HFF-Myc (cell line): ENCODE measurements at regions not wholly inside any gene's neighbourhood (a gene's known extent, or its start where the extent isn't known, plus 50 kb on each side); places are given as distances from the start of the nearest gene placed in this dataset.

Source experiments
- DNase-seq: peaks from one replicate; pipeline ENCODE4 v3.0.0-alpha.2; 2011; ENCODE audit warnings: low read depth; ENCODE audit errors: extremely low read depth
- H3K4me3 ChIP-seq: replicated peaks from 2 replicates; pipeline ENCODE4 v1.5.1; 2011; ENCODE audit warnings: low read depth, mild to moderate bottlenecking, control low read depth, low read length
- CTCF ChIP-seq: IDR thresholded peaks from 2 replicates; pipeline ENCODE4 v1.5.1; 2012; ENCODE audit warnings: mild to moderate bottlenecking, low read depth, low read length, control low read depth; ENCODE audit errors: missing control alignments

GRCh38 chr1:4877426-4877825 is 223.0 kb downstream of the AJAP1 start:
- H3K4me3 ChIP-seq, result no peak overlapping the region
- TF ChIP-seq CTCF, result no peak
- no peak for DNase-seq

- no peak for DNase-seq
- H3K4me3 ChIP-seq, result no peak overlapping the region
- TF ChIP-seq CTCF, result no peak
Observed at GRCh38 chr1:4871373-4871772, 217.0 kb downstream of the AJAP1 start.

- no peak for DNase-seq
- TF ChIP-seq CTCF, result no peak
- H3K4me3 ChIP-seq, result no peak overlapping the region
Observed at GRCh38 chr1:4868521-4868920, 214.1 kb downstream of the AJAP1 start.

- no peak for DNase-seq
- H3K4me3 ChIP-seq, result no peak overlapping the region
- TF ChIP-seq CTCF, result no peak
Observed at GRCh38 chr1:4856396-4856795, 202.0 kb downstream of the AJAP1 start.

GRCh38 chr1:4854367-4854766 is 200.0 kb downstream of the AJAP1 start:
- no peak for TF ChIP-seq CTCF
- DNase-seq, result no peak
- no peak overlapping the region for H3K4me3 ChIP-seq

GRCh38 chr1:4853904-4854303 is 199.5 kb downstream of the AJAP1 start:
- TF ChIP-seq CTCF, result no peak
- DNase-seq, result no peak
- H3K4me3 ChIP-seq, result no peak overlapping the region

GRCh38 chr1:4851385-4852065 is 197.1 kb downstream of the AJAP1 start:
- H3K4me3 ChIP-seq, result no peak overlapping the region
- no peak for DNase-seq
- no peak for TF ChIP-seq CTCF
